ENCODE measurements at regions not wholly inside any gene's neighbourhood (a gene's known extent, or its start where the extent isn't known, plus 50 kb on each side); places are given as distances from the start of the nearest gene placed in this dataset.
A peak's percentile ranks its signal among the peaks of the same experiment; 100 is the strongest.

- Histone ChIP-seq H3K79me2 (ENCODE audit: control insufficient read depth, insufficient read depth, low read length) (no peaks in the 10 kb centered on the region), H3K9me1 (ENCODE audit: control insufficient read depth, extremely low read depth, insufficient read depth, low read length) (no peaks in the 10 kb centered on the region), H4K20me1 (ENCODE audit: control insufficient read depth, extremely low read depth, insufficient read depth, low read length) (no peaks in the 10 kb centered on the region), H3K9me3 (ENCODE audit: control insufficient read depth, low read depth, low read length) (no peaks in the 10 kb centered on the region), H3K27me3 (ENCODE audit: control insufficient read depth, extremely low read depth, insufficient read depth, low read length) (no peaks in the 10 kb centered on the region), H3K4me1 (ENCODE audit: control insufficient read depth, extremely low read depth, insufficient read depth, low read length) (peaks cover 24% of the 10 kb centered on the region), H3K36me3 (ENCODE audit: control insufficient read depth in 2 of 2, extremely low read depth in 1 of 2, insufficient read depth in 2 of 2, low read length in 2 of 2) (no peaks in the 10 kb centered on the region), H3K9ac (ENCODE audit: control insufficient read depth, extremely low read depth, insufficient read depth, low read length) (no peak overlapping the region), H3K4me2 (ENCODE audit: control insufficient read depth, extremely low read depth, insufficient read depth, low read depth, low read length) (no peak overlapping the region), H3K27ac (ENCODE audit: control insufficient read depth, insufficient read depth, low read length) (no peak overlapping the region), H3K4me3 (ENCODE audit: control insufficient read depth in 2 of 3, extremely low read depth in 1 of 3, insufficient read depth in 2 of 3, low read depth in 1 of 3, low read length in 3 of 3) (no peak overlapping the region), H2AFZ (ENCODE audit: control insufficient read depth, low read length) (no peak overlapping the region)
- no peak for TF ChIP-seq EZH2 (IDR thresholded peaks at IDR 0.05; ENCODE audit: low read length)
- TF ChIP-seq CTCF (optimal IDR thresholded peaks at IDR 0.05 in 1 of 3, IDR thresholded peaks at IDR 0.05 in 1 of 3, conservative IDR thresholded peaks at IDR 0.05 in 1 of 3; ENCODE audit: extremely low read depth in 1 of 3, insufficient read depth in 2 of 3, low read length in 3 of 3): no peak
- dilution Hi-C loops (cut with MboI; ENCODE audit: extremely low pct_ligation_motif_present, low sequenced_read_pairs): no loop called here
- FAIRE-seq (no peak), DNase-seq (ENCODE audit: low read depth, low spot score) (no peak)
Measured at GRCh38 chr10:90583416-90583815, 274.4 kb downstream of the HTR7 start.

DNA sequence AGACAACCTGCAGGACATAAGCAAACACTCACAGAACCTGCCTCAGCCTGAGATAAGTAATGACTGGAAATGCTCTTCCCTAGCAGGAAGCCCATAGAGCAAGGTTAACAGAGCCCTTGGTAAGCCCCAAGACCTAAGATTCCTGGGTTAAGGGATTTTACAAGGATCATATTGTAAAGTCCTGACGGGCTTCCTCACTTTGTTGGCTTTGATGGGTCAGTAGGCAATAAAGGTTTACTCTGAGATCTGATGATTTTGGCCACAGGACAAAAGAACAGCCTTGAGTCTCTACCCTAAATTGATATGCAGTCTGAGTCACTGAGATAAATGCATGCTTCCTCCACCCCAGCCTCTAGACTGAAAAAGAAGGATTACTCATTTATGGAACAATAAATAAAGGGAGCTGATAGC lies 270.8 kb downstream of the HTR7 start:
- TF ChIP-seq EZH2 (IDR thresholded peaks at IDR 0.05; ENCODE audit: low read length): no peak
- no peak for TF ChIP-seq CTCF (optimal IDR thresholded peaks at IDR 0.05 in 1 of 3, IDR thresholded peaks at IDR 0.05 in 1 of 3, conservative IDR thresholded peaks at IDR 0.05 in 1 of 3; ENCODE audit: extremely low read depth in 1 of 3, insufficient read depth in 2 of 3, low read length in 3 of 3)
- H3K79me2 ChIP-seq (ENCODE audit: control insufficient read depth, insufficient read depth, low read length): no peaks in the 10 kb centered on the region
- no peaks in the 10 kb centered on the region for H3K36me3 ChIP-seq (ENCODE audit: control insufficient read depth in 2 of 2, extremely low read depth in 1 of 2, insufficient read depth in 2 of 2, low read length in 2 of 2)
- H3K9me3 ChIP-seq (ENCODE audit: control insufficient read depth, low read depth, low read length): no peaks in the 10 kb centered on the region
- FAIRE-seq (peak; percentile 80), DNase-seq (ENCODE audit: low read depth, low spot score) (no peak)
- dilution Hi-C loops (cut with MboI; ENCODE audit: extremely low pct_ligation_motif_present, low sequenced_read_pairs): no loop called here
- no peak overlapping the region for H3K4me3 ChIP-seq (ENCODE audit: control insufficient read depth in 2 of 3, extremely low read depth in 1 of 3, insufficient read depth in 2 of 3, low read depth in 1 of 3, low read length in 3 of 3)
- no peaks in the 10 kb centered on the region for H3K9me1 ChIP-seq (ENCODE audit: control insufficient read depth, extremely low read depth, insufficient read depth, low read length)
- no peaks in the 10 kb centered on the region for H3K27me3 ChIP-seq (ENCODE audit: control insufficient read depth, extremely low read depth, insufficient read depth, low read length)
- no peak overlapping the region for H2AFZ ChIP-seq (ENCODE audit: control insufficient read depth, low read length)
- peaks cover 17% of the 10 kb centered on the region for H3K4me1 ChIP-seq (ENCODE audit: control insufficient read depth, extremely low read depth, insufficient read depth, low read length)
- no peak overlapping the region for H3K27ac ChIP-seq (ENCODE audit: control insufficient read depth, insufficient read depth, low read length)
- H4K20me1 ChIP-seq (ENCODE audit: control insufficient read depth, extremely low read depth, insufficient read depth, low read length): no peaks in the 10 kb centered on the region
- H3K9ac ChIP-seq (ENCODE audit: control insufficient read depth, extremely low read depth, insufficient read depth, low read length): no peak overlapping the region
- H3K4me2 ChIP-seq (ENCODE audit: control insufficient read depth, extremely low read depth, insufficient read depth, low read depth, low read length): peak overlapping the region; percentile 59
